Tibial artery (tissue), 4 donors: ENCODE measurements at regions not wholly inside any gene's neighbourhood (a gene's known extent, or its start where the extent isn't known, plus 50 kb on each side); places are given as distances from the start of the nearest gene placed in this dataset.

Experiments
- DNase-seq, 2 donors: peaks; one replicate each; pipeline ENCODE4 v3.0.0-alpha.2; 2019
- H3K27ac ChIP-seq, 2 donors: fragments of 200-600 bp; sonication (generic) in 1 of 2; 1 replicate in 1 of 2; 2 replicates in 1 of 2; pipeline ENCODE4 v1.5.1; 2018 to 2019; ENCODE audit warnings: mild to moderate bottlenecking in 1 of 2
- H3K27me3 ChIP-seq, 2 donors: fragments of 200-600 bp; sonication (generic) in 1 of 2; one replicate each; pipeline versions ENCODE4 v1.5.1 to v1.6.0; 2016 to 2019
- H3K36me3 ChIP-seq, 3 donors: fragments of 200-600 bp; sonication (generic) in 2 of 3; one replicate each; pipeline ENCODE4 v1.5.1; 2016 to 2019; ENCODE audit warnings: mild to moderate bottlenecking in 2 of 3
- H3K4me1 ChIP-seq, 4 donors: fragments of 200-600 bp; sonication (generic) in 2 of 4; 1 replicate in 3 of 4; 2 replicates in 1 of 4; pipeline ENCODE4 v1.5.1; 2016 to 2019
- H3K4me3 ChIP-seq, 2 donors: fragments of 200-600 bp; sonication (generic) in 1 of 2; 1 replicate in 1 of 2; 2 replicates in 1 of 2; pipeline ENCODE4 v1.5.1; 2018 to 2019; ENCODE audit warnings: mild to moderate bottlenecking in 2 of 2
- H3K9me3 ChIP-seq, 3 donors: fragments of 200-600 bp; sonication (generic) in 1 of 3; one replicate each; pipeline ENCODE4 v1.5.1; 2016 to 2019
- intact Hi-C: fragments of 100-400 bp; cut with DNase I; formaldehyde crosslinking; loops from one replicate; pipeline ENCODE4 v1.15.0; 2023; ENCODE audit warnings: low total_unique reads
- TF ChIP-seq, protein P1 (sequence below), 2 experiments: fragments of 200-600 bp in 1 of 2; fragments of 450-650 bp in 1 of 2; IDR thresholded peaks; one replicate each; pipeline ENCODE4 v1.5.1; 2017 to 2019; ENCODE audit warnings: antibody characterized with exemption in 2 of 2, mild to moderate bottlenecking in 1 of 2, moderate library complexity in 1 of 2

DNA sequence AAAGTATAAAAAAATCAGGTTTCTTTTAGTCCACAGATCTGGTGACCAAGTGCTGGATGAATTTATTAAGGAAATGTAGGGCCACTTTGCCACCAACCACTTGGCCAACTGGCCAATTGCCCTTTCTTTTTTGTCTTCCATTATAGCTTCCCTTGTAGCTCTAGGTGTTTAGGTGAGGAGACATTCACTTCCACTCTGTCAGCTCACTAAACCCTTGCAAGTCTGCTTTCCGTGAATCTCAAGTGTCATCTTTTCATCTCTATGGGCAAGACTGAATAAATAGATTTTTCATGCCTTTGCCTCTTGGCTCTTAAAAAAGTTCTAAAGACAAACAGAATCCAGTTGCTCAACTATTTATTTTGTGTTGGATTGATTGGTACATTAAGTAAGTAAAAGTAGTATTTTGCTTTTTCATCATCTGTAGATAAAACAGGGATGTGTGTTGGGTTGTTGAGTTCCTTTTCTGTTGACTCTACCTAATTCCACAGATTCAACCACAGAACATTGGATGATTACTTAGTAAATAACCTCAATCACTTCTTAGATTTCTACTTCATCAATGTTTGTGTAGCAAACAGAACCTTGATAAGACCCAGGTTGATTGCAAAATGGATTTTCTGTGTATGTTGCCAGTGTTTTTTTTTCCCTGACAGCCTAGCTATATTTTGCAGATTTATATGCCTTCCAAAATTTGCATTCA lies 68.1 kb upstream of the GRXCR1 start:
- no peak for DNase-seq
- intact Hi-C loops = no loop called here
- Histone ChIP-seq H3K9me3 (no peaks in the 10 kb centered on the region), H3K36me3 (no peaks in the 10 kb centered on the region), H3K27ac (no peak overlapping the region), H3K4me1 (no peaks in the 10 kb centered on the region), H3K4me3 (no peak overlapping the region), H3K27me3 (no peaks in the 10 kb centered on the region)
- TF ChIP-seq, protein P1, sequence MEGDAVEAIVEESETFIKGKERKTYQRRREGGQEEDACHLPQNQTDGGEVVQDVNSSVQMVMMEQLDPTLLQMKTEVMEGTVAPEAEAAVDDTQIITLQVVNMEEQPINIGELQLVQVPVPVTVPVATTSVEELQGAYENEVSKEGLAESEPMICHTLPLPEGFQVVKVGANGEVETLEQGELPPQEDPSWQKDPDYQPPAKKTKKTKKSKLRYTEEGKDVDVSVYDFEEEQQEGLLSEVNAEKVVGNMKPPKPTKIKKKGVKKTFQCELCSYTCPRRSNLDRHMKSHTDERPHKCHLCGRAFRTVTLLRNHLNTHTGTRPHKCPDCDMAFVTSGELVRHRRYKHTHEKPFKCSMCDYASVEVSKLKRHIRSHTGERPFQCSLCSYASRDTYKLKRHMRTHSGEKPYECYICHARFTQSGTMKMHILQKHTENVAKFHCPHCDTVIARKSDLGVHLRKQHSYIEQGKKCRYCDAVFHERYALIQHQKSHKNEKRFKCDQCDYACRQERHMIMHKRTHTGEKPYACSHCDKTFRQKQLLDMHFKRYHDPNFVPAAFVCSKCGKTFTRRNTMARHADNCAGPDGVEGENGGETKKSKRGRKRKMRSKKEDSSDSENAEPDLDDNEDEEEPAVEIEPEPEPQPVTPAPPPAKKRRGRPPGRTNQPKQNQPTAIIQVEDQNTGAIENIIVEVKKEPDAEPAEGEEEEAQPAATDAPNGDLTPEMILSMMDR (IDR thresholded peaks at IDR 0.05) = no peak

DNA sequence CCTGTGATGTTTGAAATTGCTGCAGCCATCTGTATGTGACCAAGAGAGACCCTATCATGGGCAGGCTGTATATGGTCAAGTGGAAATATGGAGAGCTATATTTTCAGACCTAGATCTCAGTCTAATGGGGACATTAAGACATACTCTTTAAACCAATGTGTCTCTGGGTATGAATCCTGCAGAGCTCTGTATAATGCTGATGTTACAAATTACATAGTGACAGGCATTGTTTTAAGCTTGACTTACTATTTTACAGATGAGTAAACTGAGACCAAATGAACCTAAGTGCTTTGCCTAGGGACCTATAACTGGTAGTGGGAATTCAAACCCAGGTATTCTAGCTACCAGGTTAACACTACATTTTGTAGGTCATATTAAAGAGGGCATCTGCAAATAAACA lies 71.3 kb upstream of the GRXCR1 start:
- DNase-seq = no peak
- no peaks in the 10 kb centered on the region for H3K4me1 ChIP-seq
- no peaks in the 10 kb centered on the region for H3K9me3 ChIP-seq
- no peaks in the 10 kb centered on the region for H3K36me3 ChIP-seq
- intact Hi-C loops = no loop called here
- H3K4me3 ChIP-seq = no peak overlapping the region
- no peak overlapping the region for H3K27ac ChIP-seq
- H3K27me3 ChIP-seq = no peaks in the 10 kb centered on the region
- TF ChIP-seq, protein P1 (IDR thresholded peaks at IDR 0.05) = no peak

DNA sequence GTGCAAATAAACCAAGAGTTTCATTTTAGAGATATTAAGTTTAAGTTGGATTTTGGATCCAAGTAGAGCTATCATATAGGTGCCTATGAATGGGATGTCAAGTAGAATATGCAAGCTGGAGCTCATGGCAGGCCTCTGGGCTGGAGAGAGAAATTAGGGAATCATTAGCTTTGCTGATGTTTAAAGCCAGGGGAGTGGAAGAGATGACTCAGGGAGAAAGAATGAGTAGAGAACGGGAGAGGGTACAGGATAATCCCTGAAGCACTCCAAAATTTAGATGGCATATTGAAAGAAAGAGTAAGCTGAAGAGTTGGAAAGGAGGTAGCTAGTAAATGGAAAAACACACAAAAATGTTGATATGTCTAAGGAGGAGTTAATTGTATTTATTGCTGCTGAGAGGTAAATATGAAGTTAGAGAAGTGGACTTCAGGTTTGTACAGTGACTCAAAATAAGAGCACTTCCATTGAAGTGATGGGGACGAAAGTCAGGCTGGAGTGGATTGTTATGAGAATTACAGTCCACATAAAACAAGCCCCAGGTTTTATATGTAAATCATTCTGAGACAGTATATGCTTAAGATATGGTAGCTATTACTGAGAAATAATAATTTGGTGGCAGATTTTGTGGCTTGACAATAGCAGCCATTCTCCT lies 72.5 kb upstream of the GRXCR1 start:
- Histone ChIP-seq H3K27me3 (no peaks in the 10 kb centered on the region), H3K4me1 (no peaks in the 10 kb centered on the region), H3K27ac (no peak overlapping the region), H3K36me3 (no peaks in the 10 kb centered on the region), H3K4me3 (no peak overlapping the region), H3K9me3 (no peaks in the 10 kb centered on the region)
- TF ChIP-seq, protein P1 (IDR thresholded peaks at IDR 0.05) = no peak
- intact Hi-C loops = no loop called here
- no peak for DNase-seq

DNA sequence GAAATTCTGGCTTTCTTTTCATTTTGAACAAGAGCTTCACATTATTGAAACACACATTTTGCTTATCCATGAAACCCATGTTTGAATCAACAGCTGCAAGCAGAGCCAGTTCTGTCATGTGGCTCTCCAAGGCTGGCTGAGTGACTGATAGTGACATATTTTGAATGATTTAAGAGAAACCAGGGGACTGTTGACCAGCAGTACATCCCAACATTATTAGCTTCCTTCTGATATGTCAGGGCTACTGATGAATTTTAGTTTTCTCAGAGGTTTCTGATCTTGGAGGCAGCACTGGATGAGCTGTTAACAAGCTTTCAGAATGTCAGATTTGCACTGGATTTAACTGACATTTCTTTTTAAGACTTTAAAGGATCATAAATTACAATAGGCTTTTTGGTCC lies 74.6 kb upstream of the GRXCR1 start:
- Histone ChIP-seq H3K4me3 (no peak overlapping the region), H3K27ac (no peak overlapping the region), H3K36me3 (no peaks in the 10 kb centered on the region), H3K9me3 (no peaks in the 10 kb centered on the region), H3K27me3 (no peaks in the 10 kb centered on the region), H3K4me1 (no peaks in the 10 kb centered on the region)
- no peak for DNase-seq
- intact Hi-C loops = no loop called here
- TF ChIP-seq, protein P1 (IDR thresholded peaks at IDR 0.05) = no peak

- Histone ChIP-seq H3K9me3 (no peaks in the 10 kb centered on the region), H3K4me3 (no peak overlapping the region), H3K27ac (no peak overlapping the region), H3K27me3 (no peaks in the 10 kb centered on the region), H3K4me1 (no peaks in the 10 kb centered on the region), H3K36me3 (no peaks in the 10 kb centered on the region)
- intact Hi-C loops = no loop called here
- TF ChIP-seq, protein P1 (IDR thresholded peaks at IDR 0.05) = no peak
- no peak for DNase-seq
These were observed 75.6 kb upstream of the GRXCR1 start for GRCh38 chr4:42816880-42817400.
